CD4-positive, alpha-beta memory T cell (primary cell): ENCODE measurements at regions not wholly inside any gene's neighbourhood (a gene's known extent, or its start where the extent isn't known, plus 50 kb on each side); places are given as distances from the start of the nearest gene placed in this dataset.

Source experiments
- CTCF ChIA-PET: fragments of 350-600 bp; sonication (Branson Sonifier 250); formaldehyde crosslinking; loops from one replicate; lab custom pipeline; 2021; ENCODE audit warnings: inconsistent platforms; ENCODE audit not compliant: partially characterized antibody; lab: Charles Lee
- POLR2A ChIA-PET: fragments of 350-600 bp; sonication (Branson Sonifier 250); formaldehyde crosslinking; loops from one replicate; lab custom pipeline; 2021; ENCODE audit not compliant: partially characterized antibody; lab: Charles Lee
- DNase-seq, 5 donors: peaks; one replicate each; pipeline versions ENCODE4 v3.0.0 to v3.0.0-alpha.2; 2020 to 2022; ENCODE audit warnings: mixed read lengths in 1 of 5
- H3K27ac ChIP-seq: one replicate; pipeline ENCODE4 v1.7.0; 2013; ENCODE audit warnings: low read depth, low read length
- H3K27me3 ChIP-seq: 2 replicates; pipeline ENCODE4 v1.7.0; 2013; ENCODE audit warnings: mild to moderate bottlenecking, low read length, moderate library complexity; ENCODE audit not compliant: insufficient read depth
- H3K36me3 ChIP-seq: 2 replicates; pipeline ENCODE4 v1.7.0; 2013; ENCODE audit warnings: mild to moderate bottlenecking, low read length, moderate library complexity; ENCODE audit not compliant: insufficient read depth
- H3K4me1 ChIP-seq: 2 replicates; pipeline ENCODE4 v1.7.0; 2013; ENCODE audit warnings: mild to moderate bottlenecking, low read length, moderate library complexity; ENCODE audit not compliant: insufficient read depth
- H3K4me3 ChIP-seq, 2 donors: one replicate each; pipeline ENCODE4 v1.7.0; 2013; ENCODE audit warnings: low read length in 2 of 2, mild to moderate bottlenecking in 1 of 2
- H3K9me3 ChIP-seq, 2 donors: one replicate each; pipeline ENCODE4 v1.7.0; 2013; ENCODE audit warnings: low read length in 2 of 2, control low read depth in 1 of 2; ENCODE audit not compliant: control insufficient read depth in 1 of 2
- H3K27ac Mint-ChIP-seq, 7 donors: one replicate each; pipeline ENCODE4 v1.8.0; 2020 to 2021; ENCODE audit warnings: mixed read lengths in 7 of 7, mild to moderate bottlenecking in 6 of 7, inconsistent platforms in 3 of 7, moderate library complexity in 3 of 7
- H3K27me3 Mint-ChIP-seq, 2 donors: one replicate each; pipeline ENCODE4 v1.8.0; 2020 to 2021; ENCODE audit warnings: mixed read lengths in 2 of 2
- H3K36me3 Mint-ChIP-seq, 2 donors: one replicate each; pipeline ENCODE4 v1.8.0; 2020 to 2021; ENCODE audit warnings: mixed read lengths in 2 of 2, inconsistent platforms in 1 of 2, mild to moderate bottlenecking in 1 of 2
- H3K4me1 Mint-ChIP-seq, 4 donors: one replicate each; pipeline ENCODE4 v1.8.0; 2020 to 2021; ENCODE audit warnings: mixed read lengths in 4 of 4, mild to moderate bottlenecking in 1 of 4
- H3K4me3 Mint-ChIP-seq, 8 donors: one replicate each; pipeline ENCODE4 v1.8.0; 2020 to 2021; ENCODE audit warnings: mixed read lengths in 8 of 8, mild to moderate bottlenecking in 7 of 8, moderate library complexity in 6 of 8, inconsistent platforms in 3 of 8
- H3K9me3 Mint-ChIP-seq, 8 donors: one replicate each; pipeline ENCODE4 v1.8.0; 2020 to 2021; ENCODE audit warnings: mixed read lengths in 8 of 8, mild to moderate bottlenecking in 5 of 8, inconsistent platforms in 3 of 8, moderate library complexity in 1 of 8
- intact Hi-C: fragments of 100-400 bp; cut with micrococcal nuclease; formaldehyde crosslinking; loops from one replicate; pipeline ENCODE4 v1.15.1; 2023

GRCh38 chr9:103702572-103702971 lies 391.5 kb upstream of the SMC2 start:
- H3K27me3 ChIP-seq: no peaks in the 10 kb centered on the region
- H3K27ac ChIP-seq: no peak overlapping the region
- Mint-ChIP-seq H3K27ac (no peak overlapping the region), H3K4me1 (no peaks in the 10 kb centered on the region), H3K27me3 (no peaks in the 10 kb centered on the region), H3K4me3 (no peak overlapping the region), H3K36me3 (no peaks in the 10 kb centered on the region), H3K9me3 (peaks cover 0 to 4% (median 2%) of the 10 kb centered on the region in 8 donors)
- no peaks in the 10 kb centered on the region for H3K36me3 ChIP-seq
- no peaks in the 10 kb centered on the region for H3K9me3 ChIP-seq
- ChIA-PET POLR2A (no interaction called here), CTCF (no interaction called here)
- intact Hi-C loops: no loop called here
- no peaks in the 10 kb centered on the region for H3K4me1 ChIP-seq
- DNase-seq: no peak
- H3K4me3 ChIP-seq: no peak overlapping the region

DNA sequence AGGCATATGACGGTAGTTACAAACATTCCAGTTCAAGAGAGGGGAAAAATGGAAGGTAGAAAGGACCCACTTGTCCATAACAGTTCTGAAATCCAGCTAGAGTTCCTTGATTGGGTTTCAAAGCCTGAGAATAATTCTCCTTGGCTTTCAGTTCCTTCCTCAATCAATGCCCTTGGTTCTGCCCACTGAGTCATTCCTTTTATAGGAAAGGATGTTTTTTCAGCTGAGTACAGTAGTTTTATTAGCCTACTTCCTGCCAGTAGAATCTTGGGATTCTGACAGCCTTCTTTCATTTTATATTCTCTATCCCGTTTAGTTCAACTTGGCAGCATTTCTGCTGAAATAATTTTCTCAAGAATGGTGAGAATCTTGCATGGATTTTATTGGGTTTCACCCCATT lies 386.9 kb upstream of the SMC2 start:
- Histone ChIP-seq H3K27ac (no peak overlapping the region), H3K4me3 (no peak overlapping the region), H3K36me3 (no peaks in the 10 kb centered on the region), H3K9me3 (no peaks in the 10 kb centered on the region), H3K4me1 (no peaks in the 10 kb centered on the region), H3K27me3 (no peaks in the 10 kb centered on the region)
- Mint-ChIP-seq H3K36me3 (no peaks in the 10 kb centered on the region), H3K9me3 (peaks cover 0 to 4% (median 2%) of the 10 kb centered on the region in 8 donors), H3K27ac (no peak overlapping the region), H3K4me3 (no peak overlapping the region), H3K4me1 (no peaks in the 10 kb centered on the region), H3K27me3 (no peaks in the 10 kb centered on the region)
- no peak for DNase-seq
- POLR2A ChIA-PET: no interaction called here
- intact Hi-C loops: no loop called here
- CTCF ChIA-PET: no interaction called here

DNA sequence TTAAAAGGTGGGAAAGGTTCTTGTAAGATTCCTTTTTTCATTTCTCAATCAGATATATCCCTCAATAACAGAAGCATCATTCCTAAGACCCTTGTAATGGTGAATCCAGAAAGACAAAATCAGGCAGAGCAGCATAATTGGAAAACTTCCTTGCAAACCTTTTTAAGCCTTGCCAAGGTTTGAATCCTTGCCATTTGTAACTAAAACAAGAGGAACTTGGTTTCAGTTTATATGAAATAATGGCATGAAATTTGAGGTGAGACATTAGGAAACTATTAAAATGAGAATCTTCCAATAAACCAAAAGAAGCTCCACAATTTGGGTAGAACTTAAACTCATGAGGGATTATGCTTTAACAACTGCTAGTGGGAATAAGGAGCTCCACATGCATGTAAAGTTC lies 384.7 kb upstream of the SMC2 start:
- Histone ChIP-seq H3K36me3 (no peaks in the 10 kb centered on the region), H3K9me3 (no peaks in the 10 kb centered on the region), H3K4me3 (no peak overlapping the region), H3K27me3 (no peaks in the 10 kb centered on the region), H3K27ac (no peak overlapping the region), H3K4me1 (no peaks in the 10 kb centered on the region)
- H3K27ac Mint-ChIP-seq: no peak overlapping the region
- H3K4me3 Mint-ChIP-seq: no peak overlapping the region
- ChIA-PET CTCF (no interaction called here), POLR2A (no interaction called here)
- no peak for DNase-seq
- no peaks in the 10 kb centered on the region for H3K27me3 Mint-ChIP-seq
- no peaks in the 10 kb centered on the region for H3K36me3 Mint-ChIP-seq
- no peaks in the 10 kb centered on the region for H3K4me1 Mint-ChIP-seq
- peaks cover 0 to 4% (median 2%) of the 10 kb centered on the region in 8 donors for H3K9me3 Mint-ChIP-seq
- intact Hi-C loops: no loop called here

GRCh38 chr9:103713631-103714030 lies 380.5 kb upstream of the SMC2 start:
- no peak overlapping the region for H3K27ac Mint-ChIP-seq
- H3K4me3 Mint-ChIP-seq: no peak overlapping the region
- H3K27me3 Mint-ChIP-seq: no peaks in the 10 kb centered on the region
- H3K4me1 Mint-ChIP-seq: no peaks in the 10 kb centered on the region
- no peaks in the 10 kb centered on the region for H3K36me3 ChIP-seq
- no peaks in the 10 kb centered on the region for H3K27me3 ChIP-seq
- ChIA-PET POLR2A (no interaction called here), CTCF (no interaction called here)
- no peak overlapping the region for H3K27ac ChIP-seq
- no peaks in the 10 kb centered on the region for H3K36me3 Mint-ChIP-seq
- no peaks in the 10 kb centered on the region for H3K4me1 ChIP-seq
- H3K9me3 ChIP-seq: no peaks in the 10 kb centered on the region
- no peak for DNase-seq
- intact Hi-C loops: no loop called here
- H3K4me3 ChIP-seq: no peak overlapping the region
- peaks cover 0 to 10% (median 3%) of the 10 kb centered on the region in 8 donors for H3K9me3 Mint-ChIP-seq

DNA sequence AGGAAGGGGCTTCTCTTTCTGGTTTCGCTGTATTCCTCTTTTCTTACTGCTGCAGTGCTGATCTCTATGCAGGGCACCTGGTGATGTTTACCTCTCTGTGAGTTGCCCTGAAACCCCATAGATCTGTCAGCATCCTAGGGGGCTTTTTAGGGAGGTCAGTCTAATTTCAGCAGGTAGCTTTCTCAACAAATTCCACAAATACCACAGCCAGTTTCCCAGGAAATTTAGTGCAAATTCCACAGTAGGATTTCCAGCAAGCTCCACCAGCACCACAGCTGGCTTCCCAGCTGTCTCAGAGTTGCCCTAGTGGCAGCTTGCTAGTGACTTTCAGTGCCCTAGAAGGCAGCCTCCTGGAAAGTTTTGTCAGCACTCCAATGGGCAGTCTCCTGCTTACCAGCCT lies 379.1 kb upstream of the SMC2 start:
- Histone ChIP-seq H3K36me3 (no peaks in the 10 kb centered on the region), H3K4me3 (no peak overlapping the region), H3K27me3 (no peaks in the 10 kb centered on the region), H3K4me1 (no peaks in the 10 kb centered on the region), H3K9me3 (no peaks in the 10 kb centered on the region), H3K27ac (no peak overlapping the region)
- Mint-ChIP-seq H3K27ac (no peak overlapping the region), H3K36me3 (no peaks in the 10 kb centered on the region), H3K27me3 (no peaks in the 10 kb centered on the region), H3K9me3 (peaks cover 0 to 7% (median 5%) of the 10 kb centered on the region in 8 donors), H3K4me3 (no peak overlapping the region), H3K4me1 (no peaks in the 10 kb centered on the region)
- intact Hi-C loops: no loop called here
- CTCF ChIA-PET: no interaction called here
- no peak for DNase-seq
- POLR2A ChIA-PET: no interaction called here

DNA sequence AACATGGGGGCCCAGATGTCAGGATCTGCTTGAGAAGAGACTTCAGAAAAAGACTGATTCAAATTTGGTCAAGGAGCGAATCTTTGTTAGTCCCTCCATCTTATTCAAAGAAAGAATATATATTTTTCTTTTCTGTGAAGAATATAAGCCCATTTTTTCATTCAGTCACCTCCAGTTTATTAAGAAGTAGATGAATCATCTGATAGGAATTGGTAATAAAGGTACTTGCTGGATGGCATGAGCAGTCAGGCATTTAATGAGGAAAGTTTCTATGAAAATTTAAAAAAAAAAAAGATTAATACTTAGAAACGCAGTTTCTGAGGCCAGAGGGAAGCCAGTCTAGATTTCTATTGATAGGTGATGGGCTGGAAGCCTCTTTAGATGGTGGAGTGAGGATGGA lies 373.1 kb upstream of the SMC2 start:
- CTCF ChIA-PET: no interaction called here
- Mint-ChIP-seq H3K9me3 (peaks cover 0 to 6% (median 3%) of the 10 kb centered on the region in 8 donors), H3K36me3 (no peaks in the 10 kb centered on the region)

GRCh38 chr9:103730866-103731265 lies 363.2 kb upstream of the SMC2 start:
- Mint-ChIP-seq H3K4me3 (no peak overlapping the region), H3K27ac (no peak overlapping the region), H3K9me3 (peaks cover 0 to 2% (median 0%) of the 10 kb centered on the region in 8 donors), H3K36me3 (no peaks in the 10 kb centered on the region), H3K4me1 (no peaks in the 10 kb centered on the region), H3K27me3 (no peaks in the 10 kb centered on the region)
- no peaks in the 10 kb centered on the region for H3K36me3 ChIP-seq
- H3K27ac ChIP-seq: no peak overlapping the region
- intact Hi-C loops: no loop called here
- ChIA-PET POLR2A (no interaction called here), CTCF (no interaction called here)
- no peaks in the 10 kb centered on the region for H3K27me3 ChIP-seq
- H3K9me3 ChIP-seq: no peaks in the 10 kb centered on the region
- DNase-seq: no peak
- no peaks in the 10 kb centered on the region for H3K4me1 ChIP-seq
- H3K4me3 ChIP-seq: no peak overlapping the region

More for the DNA sequence above, 373.1 kb upstream of the SMC2 start:
- no peak for DNase-seq
- no peaks in the 10 kb centered on the region for H3K4me1 ChIP-seq
- no peaks in the 10 kb centered on the region for H3K27me3 ChIP-seq
- POLR2A ChIA-PET: no interaction called here
- intact Hi-C loops: no loop called here
- Mint-ChIP-seq H3K27me3 (no peaks in the 10 kb centered on the region), H3K27ac (no peak overlapping the region), H3K4me3 (no peak overlapping the region), H3K4me1 (no peaks in the 10 kb centered on the region)
- no peak overlapping the region for H3K27ac ChIP-seq
- no peaks in the 10 kb centered on the region for H3K9me3 ChIP-seq
- H3K36me3 ChIP-seq: no peaks in the 10 kb centered on the region
- no peak overlapping the region for H3K4me3 ChIP-seq

DNA sequence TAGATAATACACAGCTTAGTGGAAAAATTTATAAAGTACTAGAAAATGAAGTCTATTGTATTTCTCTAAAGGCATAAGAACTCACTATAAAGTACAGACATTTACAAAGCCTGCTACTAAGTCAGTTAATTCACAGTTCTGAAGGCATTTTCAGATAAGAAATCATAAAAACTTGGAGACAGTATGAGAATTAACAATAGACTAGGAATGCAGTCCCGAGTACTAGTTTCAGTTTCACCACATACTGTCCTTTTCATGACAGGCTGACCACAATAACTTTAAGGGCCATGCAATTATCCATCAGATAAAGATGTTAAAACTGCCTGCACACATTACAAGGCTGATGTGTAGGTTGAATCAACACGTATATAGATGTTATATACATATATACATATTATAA lies 362.6 kb upstream of the SMC2 start:
- intact Hi-C loops: no loop called here
- no peaks in the 10 kb centered on the region for H3K9me3 ChIP-seq
- no peaks in the 10 kb centered on the region for H3K4me1 Mint-ChIP-seq
- no peak overlapping the region for H3K27ac ChIP-seq
- H3K27me3 ChIP-seq: no peaks in the 10 kb centered on the region
- H3K36me3 ChIP-seq: no peaks in the 10 kb centered on the region
- H3K4me1 ChIP-seq: no peaks in the 10 kb centered on the region
- CTCF ChIA-PET: no interaction called here
- POLR2A ChIA-PET: no interaction called here
- no peak for DNase-seq
- no peak overlapping the region for H3K4me3 Mint-ChIP-seq
- no peaks in the 10 kb centered on the region for H3K27me3 Mint-ChIP-seq
- no peak overlapping the region for H3K27ac Mint-ChIP-seq
- H3K4me3 ChIP-seq: no peak overlapping the region
- H3K9me3 Mint-ChIP-seq: peaks cover 0 to 2% (median 0%) of the 10 kb centered on the region in 8 donors
- no peaks in the 10 kb centered on the region for H3K36me3 Mint-ChIP-seq
